ENCODE measurements at regions not wholly inside any gene's neighbourhood (a gene's known extent, or its start where the extent isn't known, plus 50 kb on each side); places are given as distances from the start of the nearest gene placed in this dataset.

DNA sequence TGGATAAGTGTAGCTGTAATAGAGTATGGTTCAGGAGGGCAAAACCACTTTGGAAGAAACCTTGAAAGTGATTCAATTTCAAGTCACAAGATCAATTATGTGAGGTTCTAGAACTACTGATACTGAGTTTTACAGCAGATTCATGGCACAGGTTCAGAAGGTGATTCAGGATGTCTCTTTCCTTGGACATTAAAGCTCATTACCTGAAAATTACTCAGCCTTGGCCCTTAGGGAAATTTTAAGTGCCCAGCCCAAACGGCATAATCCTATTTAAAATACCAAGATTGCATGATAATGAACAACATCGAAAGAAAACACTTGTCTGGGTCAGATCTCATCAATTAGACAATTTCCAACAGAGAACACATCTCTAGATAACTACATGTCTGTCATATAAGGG, 70.2 kb upstream of the SLC38A2 start:
- H3K27ac ChIP-seq (ENCODE audit: control insufficient read depth, insufficient read depth, low read length), result peak overlapping the region; percentile 98
- H3K27me3 ChIP-seq (ENCODE audit: control insufficient read depth, extremely low read depth, insufficient read depth, low read length), result no peaks in the 10 kb centered on the region
- peak overlapping the region; percentile 83 for H3K9ac ChIP-seq (ENCODE audit: control insufficient read depth, extremely low read depth, insufficient read depth, low read length)
- H3K4me1 ChIP-seq (ENCODE audit: control insufficient read depth, extremely low read depth, insufficient read depth, low read length), result peaks cover 65% of the 10 kb centered on the region
- no peaks in the 10 kb centered on the region for H3K79me2 ChIP-seq (ENCODE audit: control insufficient read depth, insufficient read depth, low read length)
- H4K20me1 ChIP-seq (ENCODE audit: control insufficient read depth, extremely low read depth, insufficient read depth, low read length), result no peaks in the 10 kb centered on the region
- dilution Hi-C loops (cut with MboI; ENCODE audit: extremely low pct_ligation_motif_present, low sequenced_read_pairs), result no loop called here
- no peak overlapping the region for H2AFZ ChIP-seq (ENCODE audit: control insufficient read depth, low read length)
- no peaks in the 10 kb centered on the region for H3K9me3 ChIP-seq (ENCODE audit: control insufficient read depth, low read depth, low read length)
- peak; percentile 97 for FAIRE-seq
- H3K9me1 ChIP-seq (ENCODE audit: control insufficient read depth, extremely low read depth, insufficient read depth, low read length), result no peaks in the 10 kb centered on the region
- H3K4me2 ChIP-seq (ENCODE audit: control insufficient read depth, extremely low read depth, insufficient read depth, low read depth, low read length), result peak overlapping the region; percentile 86
- H3K36me3 ChIP-seq (ENCODE audit: control insufficient read depth in 2 of 2, extremely low read depth in 1 of 2, insufficient read depth in 2 of 2, low read length in 2 of 2), result no peaks in the 10 kb centered on the region
- H3K4me3 ChIP-seq (ENCODE audit: control insufficient read depth in 2 of 3, extremely low read depth in 1 of 3, insufficient read depth in 2 of 3, low read depth in 1 of 3, low read length in 3 of 3), result peak overlapping the region in 2 of 3 experiments; percentile 46 to 60
- DNase-seq (ENCODE audit: low read depth, low spot score), result no peak
- TF ChIP-seq EZH2 (IDR thresholded peaks at IDR 0.05; ENCODE audit: low read length), result no peak

- peaks cover 65% of the 10 kb centered on the region for H3K4me1 ChIP-seq (ENCODE audit: control insufficient read depth, extremely low read depth, insufficient read depth, low read length)
Measured at GRCh38 chr12:46442239-46442638, 69.7 kb upstream of the SLC38A2 start.

More at GRCh38 chr12:46442239-46442638, 69.7 kb upstream of the SLC38A2 start:
- no peak for DNase-seq (ENCODE audit: low read depth, low spot score)
- H3K4me3 ChIP-seq (ENCODE audit: control insufficient read depth in 2 of 3, extremely low read depth in 1 of 3, insufficient read depth in 2 of 3, low read depth in 1 of 3, low read length in 3 of 3), result peak overlapping the region in 2 of 3 experiments; percentile 46 to 60
- no peaks in the 10 kb centered on the region for H3K9me1 ChIP-seq (ENCODE audit: control insufficient read depth, extremely low read depth, insufficient read depth, low read length)
- no peaks in the 10 kb centered on the region for H3K36me3 ChIP-seq (ENCODE audit: control insufficient read depth in 2 of 2, extremely low read depth in 1 of 2, insufficient read depth in 2 of 2, low read length in 2 of 2)
- H3K4me2 ChIP-seq (ENCODE audit: control insufficient read depth, extremely low read depth, insufficient read depth, low read depth, low read length), result peak overlapping the region; percentile 86
- TF ChIP-seq CTCF (optimal IDR thresholded peaks at IDR 0.05 in 1 of 3, IDR thresholded peaks at IDR 0.05 in 1 of 3, conservative IDR thresholded peaks at IDR 0.05 in 1 of 3; ENCODE audit: extremely low read depth in 1 of 3, insufficient read depth in 2 of 3, low read length in 3 of 3), result no peak
- no peak for TF ChIP-seq EZH2 (IDR thresholded peaks at IDR 0.05; ENCODE audit: low read length)
- H3K27me3 ChIP-seq (ENCODE audit: control insufficient read depth, extremely low read depth, insufficient read depth, low read length), result no peaks in the 10 kb centered on the region
- FAIRE-seq, result no peak
- H3K27ac ChIP-seq (ENCODE audit: control insufficient read depth, insufficient read depth, low read length), result peak overlapping the region; percentile 98
- dilution Hi-C loops (cut with MboI; ENCODE audit: extremely low pct_ligation_motif_present, low sequenced_read_pairs), result no loop called here
- H3K79me2 ChIP-seq (ENCODE audit: control insufficient read depth, insufficient read depth, low read length), result no peaks in the 10 kb centered on the region
- no peak overlapping the region for H2AFZ ChIP-seq (ENCODE audit: control insufficient read depth, low read length)
- H4K20me1 ChIP-seq (ENCODE audit: control insufficient read depth, extremely low read depth, insufficient read depth, low read length), result no peaks in the 10 kb centered on the region
- peak overlapping the region; percentile 83 for H3K9ac ChIP-seq (ENCODE audit: control insufficient read depth, extremely low read depth, insufficient read depth, low read length)
- H3K9me3 ChIP-seq (ENCODE audit: control insufficient read depth, low read depth, low read length), result no peaks in the 10 kb centered on the region

Data from keratinocyte (primary cell).